ENCODE measurements at regions not wholly inside any gene's neighbourhood (a gene's known extent, or its start where the extent isn't known, plus 50 kb on each side); places are given as distances from the start of the nearest gene placed in this dataset.

GRCh38 chr14:65318636-65319506, 93.7 kb upstream of the FUT8 start:
- no peak for TF ChIP-seq CTCF (IDR thresholded peaks at IDR 0.05)
- TF ChIP-seq POLR2A (IDR thresholded peaks at IDR 0.05) = no peak

Data from body of pancreas (tissue), 4 donors.